OCI-LY1 (cell line): ENCODE measurements at regions not wholly inside any gene's neighbourhood (a gene's known extent, or its start where the extent isn't known, plus 50 kb on each side); places are given as distances from the start of the nearest gene placed in this dataset.

Experiments
- CTCF ChIP-seq: fragments of 200-600 bp; sonication (generic), shearing (Covaris generic); IDR thresholded peaks from 2 replicates; pipeline ENCODE4 v1.5.1; 2017; ENCODE audit warnings: mild to moderate bottlenecking, antibody characterized with exemption, low read length, moderate library complexity, mixed read lengths
- EZH2 ChIP-seq: fragments of 200-600 bp; sonication (generic), shearing (Covaris generic); IDR thresholded peaks from 2 replicates; pipeline ENCODE4 v1.8.0; 2017; ENCODE audit warnings: borderline replicate concordance, mixed run types, mild to moderate bottlenecking, antibody characterized with exemption, low read length, moderate library complexity, mixed read lengths

- TF ChIP-seq CTCF: no peak
- TF ChIP-seq EZH2: no peak
Observed at GRCh38 chr1:208603721-208604120, 359.5 kb upstream of the PLXNA2 start.
